Keratinocyte (primary cell): ENCODE measurements at regions not wholly inside any gene's neighbourhood (a gene's known extent, or its start where the extent isn't known, plus 50 kb on each side); places are given as distances from the start of the nearest gene placed in this dataset.

Source experiments
- DNase-seq: peaks from one replicate; pipeline ENCODE4 v3.0.0-alpha.2; 2011; ENCODE audit warnings: low read depth, missing footprints, low spot score
- FAIRE-seq: peaks from 2 replicates; lab custom pipeline; 2011; peaks lifted over from hg19 to GRCh38; lab: Jason Lieb, UNC
- H2AFZ ChIP-seq: 2 replicates; pipeline ENCODE4 v1.6.0; 2012; ENCODE audit warnings: low read length, control low read depth, inconsistent platforms; ENCODE audit not compliant: control insufficient read depth
- H3K27ac ChIP-seq: 2 replicates; pipeline ENCODE4 v1.5.1; 2011; ENCODE audit warnings: low read length; ENCODE audit not compliant: control insufficient read depth, insufficient read depth
- H3K27me3 ChIP-seq: 3 replicates; pipeline ENCODE4 v1.6.0; 2011; ENCODE audit warnings: low read length; ENCODE audit not compliant: control insufficient read depth, insufficient read depth; ENCODE audit errors: extremely low read depth
- H3K36me3 ChIP-seq, 2 experiments: 2 replicates in 1 of 2; 3 replicates in 1 of 2; pipeline ENCODE4 v1.5.1; 2011; ENCODE audit warnings: low read length in 2 of 2, mild to moderate bottlenecking in 1 of 2; ENCODE audit not compliant: control insufficient read depth in 2 of 2, insufficient read depth in 2 of 2; ENCODE audit errors: extremely low read depth in 1 of 2
- H3K4me1 ChIP-seq: 3 replicates; pipeline ENCODE4 v1.5.1; 2011; ENCODE audit warnings: low read length; ENCODE audit not compliant: control insufficient read depth, insufficient read depth; ENCODE audit errors: extremely low read depth
- H3K4me2 ChIP-seq: 3 replicates; pipeline ENCODE4 v1.6.0; 2011; ENCODE audit warnings: low read depth, low read length; ENCODE audit not compliant: control insufficient read depth, insufficient read depth; ENCODE audit errors: extremely low read depth
- H3K4me3 ChIP-seq, 3 experiments: fragments of 200-600 bp in 1 of 3; sonication (generic) in 1 of 3; 2 replicates in 2 of 3; 3 replicates in 1 of 3; pipeline ENCODE4 v1.5.1; 2011 to 2016; ENCODE audit warnings: low read length in 3 of 3, mild to moderate bottlenecking in 3 of 3, control low read depth in 2 of 3, inconsistent platforms in 1 of 3, low read depth in 1 of 3, mixed read lengths in 1 of 3, mixed run types in 1 of 3, moderate library complexity in 1 of 3; ENCODE audit not compliant: control insufficient read depth in 2 of 3, insufficient read depth in 2 of 3; ENCODE audit errors: extremely low read depth in 1 of 3
- H3K79me2 ChIP-seq: 2 replicates; pipeline ENCODE4 v1.6.0; 2012; ENCODE audit warnings: low read length; ENCODE audit not compliant: control insufficient read depth, insufficient read depth
- H3K9ac ChIP-seq: 3 replicates; pipeline ENCODE4 v1.6.0; 2011; ENCODE audit warnings: low read length; ENCODE audit not compliant: control insufficient read depth, insufficient read depth; ENCODE audit errors: extremely low read depth
- H3K9me1 ChIP-seq: 3 replicates; pipeline ENCODE4 v1.6.0; 2011; ENCODE audit warnings: low read length; ENCODE audit not compliant: control insufficient read depth, insufficient read depth; ENCODE audit errors: extremely low read depth
- H3K9me3 ChIP-seq: 2 replicates; pipeline ENCODE4 v1.5.1; 2012; ENCODE audit warnings: low read depth, low read length; ENCODE audit not compliant: control insufficient read depth
- H4K20me1 ChIP-seq: 3 replicates; pipeline ENCODE4 v1.6.0; 2011; ENCODE audit warnings: low read length; ENCODE audit not compliant: control insufficient read depth, insufficient read depth; ENCODE audit errors: extremely low read depth
- CTCF ChIP-seq, 3 experiments: IDR thresholded peaks in 1 of 3; conservative IDR thresholded peaks in 1 of 3; optimal IDR thresholded peaks in 1 of 3; 2 replicates in 2 of 3; 3 replicates in 1 of 3; pipeline versions ENCODE3 to v1.5.1; 2011; ENCODE audit warnings: low read length in 3 of 3, mild to moderate bottlenecking in 3 of 3, moderate library complexity in 2 of 3, control low read depth in 1 of 3, inconsistent platforms in 1 of 3; ENCODE audit not compliant: insufficient read depth in 2 of 3; ENCODE audit errors: extremely low read depth in 1 of 3
- EZH2 ChIP-seq: IDR thresholded peaks from one replicate; pipeline ENCODE4 v1.6.1; 2012; ENCODE audit warnings: inconsistent platforms, mild to moderate bottlenecking, low read length, moderate library complexity
- dilution Hi-C: fragments of 300-500 bp; cut with MboI; formaldehyde crosslinking; loops from one replicate; pipeline ENCODE4 v1.7.0; 2020; ENCODE audit warnings: low sequenced_read_pairs; ENCODE audit not compliant: extremely low pct_ligation_motif_present

- H3K4me3 ChIP-seq: no peak overlapping the region
- H3K9ac ChIP-seq: no peak overlapping the region
- H3K79me2 ChIP-seq: no peaks in the 10 kb centered on the region
- H2AFZ ChIP-seq: no peak overlapping the region
- dilution Hi-C loops: no loop called here
- H4K20me1 ChIP-seq: no peaks in the 10 kb centered on the region
- H3K27me3 ChIP-seq: no peaks in the 10 kb centered on the region
- H3K27ac ChIP-seq: no peak overlapping the region
- H3K9me1 ChIP-seq: no peaks in the 10 kb centered on the region
- TF ChIP-seq CTCF (optimal IDR thresholded peaks at IDR 0.05 in 1 of 3, IDR thresholded peaks at IDR 0.05 in 1 of 3, conservative IDR thresholded peaks at IDR 0.05 in 1 of 3; ENCODE audit: extremely low read depth in 1 of 3, insufficient read depth in 2 of 3, low read length in 3 of 3): no peak
- TF ChIP-seq EZH2: no peak
- H3K36me3 ChIP-seq: no peaks in the 10 kb centered on the region
- no peaks in the 10 kb centered on the region for H3K4me1 ChIP-seq
- no peak for FAIRE-seq
- no peak for DNase-seq
- no peaks in the 10 kb centered on the region for H3K9me3 ChIP-seq
- H3K4me2 ChIP-seq: no peak overlapping the region
Measured at GRCh38 chr10:23718946-23719345, 280.1 kb downstream of the OTUD1 start.

- no peaks in the 10 kb centered on the region for H4K20me1 ChIP-seq
- H3K9me3 ChIP-seq: no peaks in the 10 kb centered on the region
- no peak overlapping the region for H3K4me3 ChIP-seq
- dilution Hi-C loops: no loop called here
- no peaks in the 10 kb centered on the region for H3K79me2 ChIP-seq
- no peaks in the 10 kb centered on the region for H3K9me1 ChIP-seq
- FAIRE-seq (no peak), DNase-seq (no peak)
- H3K36me3 ChIP-seq: no peaks in the 10 kb centered on the region
- no peak overlapping the region for H2AFZ ChIP-seq
- no peak for TF ChIP-seq EZH2
- no peak for TF ChIP-seq CTCF (optimal IDR thresholded peaks at IDR 0.05 in 1 of 3, IDR thresholded peaks at IDR 0.05 in 1 of 3, conservative IDR thresholded peaks at IDR 0.05 in 1 of 3; ENCODE audit: extremely low read depth in 1 of 3, insufficient read depth in 2 of 3, low read length in 3 of 3)
- no peaks in the 10 kb centered on the region for H3K4me1 ChIP-seq
- H3K9ac ChIP-seq: no peak overlapping the region
- no peaks in the 10 kb centered on the region for H3K27me3 ChIP-seq
- no peak overlapping the region for H3K4me2 ChIP-seq
- H3K27ac ChIP-seq: no peak overlapping the region
Measured at GRCh38 chr10:23723796-23724195, 284.9 kb downstream of the OTUD1 start.
